NCI-H69 (cell line): ENCODE measurements at regions not wholly inside any gene's neighbourhood (a gene's known extent, or its start where the extent isn't known, plus 50 kb on each side); places are given as distances from the start of the nearest gene placed in this dataset.
A peak's percentile ranks its signal among the peaks of the same experiment; 100 is the strongest.

Experiments
- DNase-seq: peaks from one replicate; lab custom pipeline; 2025; lab: John Stamatoyannopoulos, UW

DNA sequence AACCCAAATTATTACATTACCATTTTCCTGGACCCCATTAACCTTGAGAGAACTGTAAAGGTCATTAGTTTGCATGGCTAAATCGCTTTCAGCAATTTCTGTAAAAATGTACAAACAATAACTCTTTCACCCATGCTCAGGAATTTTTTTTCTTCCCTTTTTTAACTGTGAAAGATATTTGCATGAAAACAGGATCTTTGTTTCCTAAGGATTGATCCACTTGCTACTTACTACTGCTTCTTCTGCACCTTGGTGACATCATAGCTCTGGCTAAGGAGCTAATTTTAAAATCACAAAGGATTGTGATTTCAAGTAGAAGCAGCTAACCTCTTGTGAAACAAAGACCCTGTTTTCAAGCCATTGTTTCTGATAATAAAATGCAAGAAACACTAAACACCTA lies 274.6 kb upstream of the ESRRG start:
- no peak for DNase-seq

DNA sequence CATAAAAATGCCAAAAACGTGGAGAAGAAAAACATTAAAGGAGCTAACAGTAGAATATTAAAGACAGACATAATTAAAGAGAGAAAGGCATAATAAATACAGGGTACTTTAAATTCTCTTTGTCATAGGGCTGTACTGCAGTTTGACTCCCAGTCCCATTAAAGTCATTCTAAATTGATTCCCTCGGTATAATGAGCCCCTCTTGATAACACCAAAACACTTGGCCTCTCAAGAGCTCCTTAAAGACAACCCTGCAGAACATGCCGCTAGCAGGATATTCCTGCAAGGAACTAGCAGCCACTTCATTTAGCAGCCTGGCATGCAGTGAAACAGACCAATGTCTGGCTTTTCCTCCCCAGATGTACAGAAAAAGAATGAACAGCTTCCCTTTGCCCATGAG lies 273.8 kb upstream of the ESRRG start:
- DNase-seq = no peak

DNA sequence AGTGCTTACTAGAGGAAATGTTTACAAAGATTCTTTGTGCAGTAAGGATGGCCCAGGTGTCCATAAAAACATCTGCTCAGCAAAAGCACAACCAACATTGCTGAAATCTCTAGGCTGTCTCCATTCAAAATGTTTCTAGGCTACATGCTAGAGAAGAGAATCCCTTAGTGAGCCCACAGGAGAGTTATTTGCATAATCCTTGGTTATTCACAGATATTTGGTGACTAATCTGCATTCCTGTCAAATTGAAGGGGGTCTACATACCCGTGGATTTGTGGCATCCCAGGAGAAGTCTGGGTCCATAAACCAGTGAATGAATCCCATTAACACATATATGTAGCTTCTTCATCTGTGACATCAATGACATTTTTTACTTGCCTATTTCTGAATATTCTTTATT lies 261.3 kb upstream of the ESRRG start:
- no peak for DNase-seq

GRCh38 chr1:216983823-216984222 lies 260.6 kb upstream of the ESRRG start:
- no peak for DNase-seq

DNA sequence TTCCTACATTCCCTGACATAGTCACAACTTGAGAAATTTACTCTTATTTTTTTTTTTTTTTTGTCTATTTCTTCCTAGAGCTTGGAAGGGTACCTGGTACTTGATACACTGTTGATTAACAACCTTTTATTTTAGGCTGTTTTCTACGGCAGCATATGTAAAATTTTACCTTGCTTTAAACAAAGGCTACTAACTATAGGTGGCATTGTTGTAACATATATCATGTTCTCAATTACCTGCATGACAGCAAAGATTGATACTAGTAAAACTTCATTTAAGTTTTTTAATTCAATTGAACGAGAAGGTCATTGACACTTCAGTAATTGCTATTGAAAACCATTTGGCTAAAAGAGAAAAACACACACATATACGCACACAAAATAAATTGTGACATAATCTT lies 238.3 kb upstream of the ESRRG start:
- DNase-seq = peak; percentile 26

GRCh38 chr1:216960716-216961115 lies 237.5 kb upstream of the ESRRG start:
- peak; percentile 28 for DNase-seq

DNA sequence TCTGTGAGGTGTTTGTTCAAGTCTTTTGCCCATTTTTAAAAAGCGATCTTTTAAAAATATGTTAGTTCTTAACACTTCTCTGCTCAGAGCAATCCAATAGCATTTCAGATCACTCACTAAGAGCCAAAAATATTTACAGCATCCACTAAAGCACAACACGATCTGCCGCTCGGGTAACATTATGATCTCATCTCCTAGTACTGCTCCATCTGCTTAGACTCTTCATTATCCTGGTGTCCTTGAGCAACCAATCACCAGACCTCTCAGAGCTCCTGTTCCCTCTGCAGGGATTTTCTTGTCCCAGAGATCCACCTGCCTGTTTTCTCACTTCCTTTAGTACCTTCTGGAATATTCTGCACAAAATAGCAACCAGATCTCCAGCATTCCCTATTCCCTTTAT lies 235.3 kb upstream of the ESRRG start:
- DNase-seq = no peak

GRCh38 chr1:216953495-216953894 lies 230.3 kb upstream of the ESRRG start:
- DNase-seq = no peak

GRCh38 chr1:216952864-216953263 lies 229.6 kb upstream of the ESRRG start:
- peak; percentile 36 for DNase-seq

- DNase-seq = no peak
Measured at GRCh38 chr1:216945538-216946080, 222.4 kb upstream of the ESRRG start.

GRCh38 chr1:216944864-216945510 lies 221.8 kb upstream of the ESRRG start:
- no peak for DNase-seq

GRCh38 chr1:216937491-216937890 lies 214.3 kb upstream of the ESRRG start:
- DNase-seq = peak; percentile 12

DNA sequence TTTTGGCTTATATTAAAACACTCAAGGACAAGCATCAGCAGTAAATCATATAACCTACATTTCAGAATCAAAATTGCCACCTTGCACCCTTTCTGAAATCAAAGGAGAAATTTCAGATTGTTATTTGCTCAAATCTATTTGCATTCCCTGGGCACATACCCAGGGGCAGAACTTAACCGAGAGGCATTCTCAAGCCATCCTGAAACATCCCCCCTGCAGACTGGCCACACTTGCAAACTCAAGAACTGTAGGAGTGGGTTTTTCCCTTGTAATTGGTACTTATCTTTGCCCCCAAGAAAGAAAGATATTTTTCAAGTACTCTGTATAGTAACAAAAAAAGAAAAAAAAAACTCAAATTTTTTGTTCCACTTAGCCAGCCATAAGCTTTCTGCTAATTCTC lies 213.6 kb upstream of the ESRRG start:
- peak; percentile 65 for DNase-seq

- no peak for DNase-seq
Measured at GRCh38 chr1:216935901-216936300, 212.7 kb upstream of the ESRRG start.

DNA sequence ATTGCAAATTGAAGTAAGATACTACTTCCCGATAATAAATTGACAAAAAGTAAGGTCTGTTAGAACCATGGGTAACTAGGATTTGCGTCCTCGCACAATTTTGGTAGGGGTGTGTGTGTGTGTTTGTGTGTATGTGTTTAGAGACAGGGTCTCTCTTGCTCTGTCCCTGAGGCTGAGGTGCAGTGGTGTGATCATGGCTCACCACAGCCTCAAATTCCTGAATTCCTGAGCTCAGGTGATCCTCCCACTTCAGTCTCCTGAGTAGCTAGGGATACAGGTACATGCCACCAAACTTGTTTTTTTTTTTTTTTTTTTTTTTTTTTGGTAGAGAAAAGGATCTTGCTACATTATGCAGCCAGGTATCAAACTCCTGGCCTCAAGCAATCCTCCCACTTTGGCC lies 209.2 kb upstream of the ESRRG start:
- no peak for DNase-seq

GRCh38 chr1:216929870-216930582 lies 206.8 kb upstream of the ESRRG start:
- DNase-seq = no peak

- no peak for DNase-seq
Measured at GRCh38 chr1:216927633-216928032, 204.4 kb upstream of the ESRRG start.

DNA sequence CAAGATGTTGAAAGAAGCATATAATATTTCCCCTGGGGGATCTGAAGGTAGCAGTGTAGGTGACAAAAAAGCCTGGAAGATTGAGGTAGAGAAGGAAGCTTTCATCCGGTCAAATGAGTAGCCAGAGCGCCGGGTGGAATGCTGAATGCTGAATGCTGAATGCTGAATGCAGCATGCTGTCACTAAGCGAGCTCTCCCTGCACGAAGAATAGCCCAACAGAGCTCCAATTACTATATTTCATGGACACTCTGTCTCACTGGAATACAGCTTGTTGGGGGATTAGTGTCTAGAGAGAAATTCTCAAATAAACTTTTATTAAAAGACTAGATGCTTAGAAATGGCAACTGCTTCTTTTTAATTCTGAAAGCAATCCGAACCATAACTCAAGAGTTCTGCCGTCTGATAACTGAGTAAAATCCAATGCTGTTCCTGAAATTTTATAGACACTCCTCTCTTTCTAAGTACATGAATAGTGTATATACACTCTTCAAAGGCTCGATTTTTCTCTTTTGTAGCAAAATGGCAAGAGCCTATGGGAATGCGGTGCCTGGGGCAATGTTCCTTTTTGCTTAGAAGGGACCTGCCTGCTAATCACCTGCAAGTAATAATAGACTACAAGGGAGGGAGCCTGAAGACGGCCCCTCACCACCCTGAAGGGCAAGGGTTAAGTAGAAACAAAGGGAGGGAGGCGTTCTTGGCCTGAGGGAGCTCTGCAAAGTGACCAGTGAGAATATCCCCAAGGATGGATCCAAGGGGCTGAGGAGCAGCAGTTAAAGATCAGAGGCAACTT lies 203.7 kb upstream of the ESRRG start:
- DNase-seq = no peak

- DNase-seq = no peak
Measured at GRCh38 chr1:216925962-216926625, 202.9 kb upstream of the ESRRG start.

GRCh38 chr1:216924732-216925131 lies 201.5 kb upstream of the ESRRG start:
- DNase-seq = no peak

DNA sequence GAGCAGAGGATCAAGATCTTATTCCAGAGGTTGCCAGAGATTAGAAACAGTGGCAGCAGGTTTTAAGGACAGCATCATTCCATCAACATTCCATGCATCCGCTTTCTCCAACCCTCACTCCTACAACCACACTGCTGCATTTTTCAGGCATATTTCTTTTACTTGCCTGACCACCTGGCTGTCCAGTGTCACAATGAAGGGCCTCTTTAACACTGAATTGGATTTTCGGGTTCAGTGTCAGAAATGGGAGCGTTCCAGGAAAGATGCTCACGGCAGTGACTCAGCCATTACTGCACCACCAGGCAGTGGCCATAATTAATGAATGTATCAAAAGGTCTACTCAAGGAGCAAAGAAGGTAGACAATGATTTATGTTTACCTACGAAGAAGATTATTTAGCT lies 200.4 kb upstream of the ESRRG start:
- no peak for DNase-seq

DNA sequence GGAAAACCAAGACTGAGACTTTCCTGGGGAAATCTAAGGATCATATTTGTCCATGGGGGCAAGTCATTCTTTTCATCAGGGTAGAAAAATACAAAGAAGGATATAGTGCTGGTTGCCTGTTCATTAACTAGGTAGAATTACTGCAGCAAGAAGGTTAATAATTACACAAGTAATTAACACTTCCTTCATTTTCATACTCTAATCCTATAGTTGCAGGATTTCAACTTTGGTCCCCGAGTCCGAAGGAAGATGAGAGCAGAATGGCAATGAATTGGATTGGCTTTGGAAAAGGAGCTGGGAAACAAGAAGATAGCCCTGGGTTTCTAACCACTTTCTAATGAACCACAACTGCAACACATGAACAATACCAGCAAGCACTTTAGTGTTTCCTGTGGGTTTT lies 199.2 kb upstream of the ESRRG start:
- DNase-seq = no peak
